K562 (cell line): ENCODE measurements at regions not wholly inside any gene's neighbourhood (a gene's known extent, or its start where the extent isn't known, plus 50 kb on each side); places are given as distances from the start of the nearest gene placed in this dataset.

Experiments
- ATAC-seq: fragments of 200-7000 bp; cut with Tn5 transposase; 3 replicates; pipeline ENCODE4 v1.9.1; 2020; ENCODE audit warnings: moderate library complexity
- BruUV-seq: library from RNA; stranded (reverse); fragments of 400-500 nt; replicated peaks from 2 replicates; lab custom pipeline; 2021; lab: Mats Ljungman, UMichigan
- CTCF ChIA-PET: fragments of 300-600 bp; formaldehyde crosslinking; extraction: SDS; loops from one replicate; lab custom pipeline; 2021; ENCODE audit warnings: low intra/inter-chr PET ratio; lab: Yijun Ruan, JAX
- POLR2A ChIA-PET: fragments of 300-600, 350-650 bp; sonication (Branson Sonifier 250); formaldehyde crosslinking; extraction: SDS; loops from one replicate; lab custom pipeline; 2021; ENCODE audit warnings: antibody characterized with exemption, inconsistent platforms; lab: Yijun Ruan, JAX
- DNase-seq, 4 experiments: peaks; one replicate each; pipeline versions ENCODE4 v3.0.0 to v3.0.0-alpha.2; 2011 to 2018; ENCODE audit warnings: low spot score in 3 of 4, mixed read lengths in 3 of 4; ENCODE audit errors: extremely low read depth in 1 of 4
- FAIRE-seq: peaks from 2 replicates; lab custom pipeline; 2011; peaks lifted over from hg19 to GRCh38; lab: Jason Lieb, UNC
- H2AFZ ChIP-seq: 2 replicates; pipeline ENCODE4 v1.6.0; 2011; ENCODE audit warnings: low read depth, low read length, control low read depth, inconsistent platforms
- H3K27ac ChIP-seq: fragments of 200-600 bp; 3 replicates; pipeline ENCODE4 v1.8.0; 2011; ENCODE audit warnings: low read depth, mild to moderate bottlenecking, control low read depth, inconsistent platforms, low read length, moderate library complexity, mixed read lengths; ENCODE audit errors: extremely low read depth
- H3K27me3 ChIP-seq, 2 experiments: fragments of 300-600 bp in 1 of 2; 2 replicates in 1 of 2; 3 replicates in 1 of 2; pipeline versions ENCODE4 v1.6.0 to v1.8.0; 2011; ENCODE audit warnings: inconsistent platforms in 2 of 2, low read length in 2 of 2, mild to moderate bottlenecking in 1 of 2, mixed read lengths in 1 of 2, moderate library complexity in 1 of 2; ENCODE audit not compliant: control insufficient read depth in 2 of 2, insufficient read depth in 2 of 2
- H3K36me3 ChIP-seq: fragments of 300-600 bp; 3 replicates; pipeline ENCODE4 v1.8.0; 2011; ENCODE audit warnings: mild to moderate bottlenecking, low read length, inconsistent platforms; ENCODE audit not compliant: control insufficient read depth, insufficient read depth
- H3K4me1 ChIP-seq, 2 experiments: fragments of 200-600 bp in 1 of 2; replicated peaks in 1 of 2; 2 replicates in 1 of 2; 3 replicates in 1 of 2; pipeline versions ENCODE4 v1.5.1 to v1.8.0; 2011; ENCODE audit warnings: inconsistent platforms in 2 of 2, low read length in 2 of 2, mild to moderate bottlenecking in 1 of 2, mixed read lengths in 1 of 2, moderate library complexity in 1 of 2; ENCODE audit not compliant: control insufficient read depth in 2 of 2, insufficient read depth in 2 of 2
- H3K4me2 ChIP-seq: 2 replicates; pipeline ENCODE4 v1.6.1; 2011; ENCODE audit warnings: low read length, control low read depth, inconsistent platforms, mixed read lengths; ENCODE audit not compliant: insufficient read depth
- H3K4me3 ChIP-seq: fragments of 200-600 bp; sonication (generic), shearing (Covaris generic); 2 replicates; pipeline ENCODE4 v1.5.1; 2016; ENCODE audit warnings: control low read depth, inconsistent platforms
- H3K79me2 ChIP-seq: fragments of 200-600 bp; 3 replicates; pipeline ENCODE4 v1.8.0; 2011; ENCODE audit warnings: low read length, inconsistent platforms; ENCODE audit not compliant: control insufficient read depth, insufficient read depth
- H3K9ac ChIP-seq, 2 experiments: 2 replicates each; pipeline versions ENCODE4 v1.6.0 to v1.6.1; 2011; ENCODE audit warnings: low read depth in 2 of 2, low read length in 2 of 2, control low read depth in 1 of 2, inconsistent platforms in 1 of 2, mild to moderate bottlenecking in 1 of 2, mixed read lengths in 1 of 2; ENCODE audit not compliant: insufficient read depth in 1 of 2
- H3K9me1 ChIP-seq: one replicate; pipeline ENCODE4 v1.6.0; 2011; ENCODE audit warnings: inconsistent platforms, mild to moderate bottlenecking, low read length, moderate library complexity; ENCODE audit not compliant: control insufficient read depth, insufficient read depth
- H3K9me3 ChIP-seq: replicated peaks from 2 replicates; pipeline ENCODE4 v1.5.1; 2011; ENCODE audit warnings: low read depth, low read length, inconsistent platforms; ENCODE audit not compliant: control insufficient read depth, insufficient read depth
- H4K20me1 ChIP-seq: replicated peaks from 2 replicates; pipeline ENCODE4 v1.6.1; 2011; ENCODE audit warnings: low read length, inconsistent platforms, mixed read lengths; ENCODE audit not compliant: control insufficient read depth, insufficient read depth
- ATF1 ChIP-seq, 2 experiments: fragments of 450-650 bp in 1 of 2; IDR thresholded peaks; 2 replicates each; pipeline ENCODE4 v1.6.1; 2016; ENCODE audit warnings: missing compliant biosample characterization in 1 of 2, missing genetic modification characterization in 1 of 2
- DLX4 ChIP-seq: fragments of 250-450 bp; sonication (Bioruptor Pico); IDR thresholded peaks from 2 replicates; pipeline ENCODE4 v1.6.1; 2021; ENCODE audit warnings: mild to moderate bottlenecking
- EWSR1 ChIP-seq: fragments of 450-650 bp; IDR thresholded peaks from 2 replicates; pipeline ENCODE4 v1.6.1; 2018; ENCODE audit warnings: borderline replicate concordance, mild to moderate bottlenecking, low read depth, moderate library complexity; ENCODE audit not compliant: partially characterized antibody
- GTF3C2 ChIP-seq: IDR thresholded peaks from 3 replicates; pipeline ENCODE4 v1.6.1; 2011; ENCODE audit warnings: borderline replicate concordance, mild to moderate bottlenecking, moderate library complexity; ENCODE audit not compliant: insufficient read length; ENCODE audit errors: extremely low read depth
- ILF3 ChIP-seq: fragments of 450-650 bp; IDR thresholded peaks from 2 replicates; pipeline ENCODE4 v1.6.1; 2018; ENCODE audit warnings: antibody characterized with exemption, mild to moderate bottlenecking, moderate library complexity, borderline replicate concordance
- POU5F1 ChIP-seq: fragments of 150-350 bp; IDR thresholded peaks from 2 replicates; pipeline ENCODE4 v1.6.1; 2014; ENCODE audit warnings: borderline replicate concordance, low read length, low read depth, mild to moderate bottlenecking; ENCODE audit not compliant: partially characterized antibody
- RBM17 ChIP-seq: fragments of 200-400 bp; formaldehyde crosslinking; IDR thresholded peaks from 2 replicates; pipeline ENCODE4 v1.6.1; 2017; ENCODE audit warnings: low read depth, mild to moderate bottlenecking, low read length, borderline replicate concordance
- RFX7 ChIP-seq: fragments of 250-450 bp; sonication (Bioruptor Pico); IDR thresholded peaks from 2 replicates; pipeline ENCODE4 v1.5.1; 2021; ENCODE audit warnings: mild to moderate bottlenecking
- SIX5 ChIP-seq, 2 experiments: IDR thresholded peaks; 2 replicates each; pipeline ENCODE4 v1.6.1; 2011; ENCODE audit warnings: low read length in 2 of 2, borderline replicate concordance in 1 of 2, low read depth in 1 of 2, mild to moderate bottlenecking in 1 of 2, moderate library complexity in 1 of 2; ENCODE audit not compliant: insufficient read depth in 1 of 2
- SRSF1 ChIP-seq: fragments of 200-400 bp; formaldehyde crosslinking; IDR thresholded peaks from 2 replicates; pipeline ENCODE4 v1.6.1; 2017; ENCODE audit warnings: mild to moderate bottlenecking, low read depth, low read length, moderate library complexity
- ZBTB8A ChIP-seq: fragments of 450-650 bp; IDR thresholded peaks from 2 replicates; pipeline ENCODE4 v1.6.1; 2018; ENCODE audit warnings: mild to moderate bottlenecking, moderate library complexity; ENCODE audit not compliant: partially characterized antibody
- ZC3H11A ChIP-seq: IDR thresholded peaks from 2 replicates; pipeline ENCODE4 v1.6.1; 2012; ENCODE audit warnings: low read depth, low read length, improper control_type of control experiment
- ZKSCAN8 ChIP-seq: fragments of 200-800 bp; sonication (Bioruptor generic); IDR thresholded peaks from 2 replicates; pipeline ENCODE4 v1.6.1; 2016; ENCODE audit warnings: missing genetic modification characterization, missing compliant biosample characterization
- ZNF655 ChIP-seq: fragments of 250-450 bp; sonication (Bioruptor Pico); IDR thresholded peaks from 2 replicates; pipeline ENCODE4 v1.5.0; 2021
- ZNF766 ChIP-seq: fragments of 200-800 bp; sonication (Bioruptor generic); conservative IDR thresholded peaks from 2 replicates; pipeline ENCODE4 v1.6.1; 2016; ENCODE audit warnings: missing genetic modification characterization, missing compliant biosample characterization
- WGBS: fragments of 100-300 bp; shearing (Covaris generic); methylation state at CpG from one replicate; pipeline ENCODE4 v1.1.6; 2016; ENCODE audit warnings: low coverage, mixed read lengths; ENCODE audit not compliant: insufficient coverage; ENCODE audit errors: missing lambda C conversion rate; 5-methylcytosine and 5-hydroxymethylcytosine counted together
- in situ Hi-C: fragments of 300-500 bp; cut with MboI; formaldehyde crosslinking; loops from 4 replicates; pipeline ENCODE4 v1.15.0; 2018; ENCODE audit warnings: inconsistent platforms, mixed read lengths
- intact Hi-C: fragments of 100-400 bp; cut with micrococcal nuclease; formaldehyde crosslinking; loops from 2 replicates; pipeline ENCODE4 v1.14.2; 2022

GRCh38 chr5:158492136-158492535 is 607.6 kb downstream of the EBF1 start (continued):
- TF ChIP-seq RFX7 (no peak), SIX5 (IDR thresholded peaks at IDR 0.05; ENCODE audit: borderline replicate concordance in 1 of 2, insufficient read depth in 1 of 2, low read depth in 1 of 2, low read length in 2 of 2) (no peak), ILF3 (no peak)

- WGBS: 0% methylated on average over 1 of the region's 1 CpG
- ATAC-seq: no peak
- Histone ChIP-seq H3K4me2 (no peak overlapping the region), H3K9ac (no peak overlapping the region), H3K27ac (no peak overlapping the region), H3K79me2 (no peaks in the 10 kb centered on the region), H3K27me3 (no peaks in the 10 kb centered on the region), H3K4me3 (no peak overlapping the region), H2AFZ (no peak overlapping the region), H3K36me3 (no peaks in the 10 kb centered on the region), H3K9me1 (no peaks in the 10 kb centered on the region), H3K4me1 (no peaks in the 10 kb centered on the region), H3K9me3 (no peaks in the 10 kb centered on the region), H4K20me1 (no peaks in the 10 kb centered on the region)
- DNase-seq: no peak
- BruUV-seq: no TSS peak
- intact Hi-C loops: no loop called here
- FAIRE-seq: no peak
- in situ Hi-C loops: no loop called here
- ChIA-PET CTCF (no interaction called here), POLR2A (no interaction called here)
- TF ChIP-seq ZNF766 (CRISPR knock-in tag): no peak
- no peak for TF ChIP-seq EWSR1
- no peak for TF ChIP-seq ZKSCAN8
- no peak for TF ChIP-seq ZC3H11A
- no peak for TF ChIP-seq POU5F1
- no peak for TF ChIP-seq ZNF655 (CRISPR knock-in tag)
- no peak for TF ChIP-seq DLX4 (CRISPR knock-in tag)
- no peak for TF ChIP-seq GTF3C2
- no peak for TF ChIP-seq RBM17
- TF ChIP-seq SRSF1: no peak
- TF ChIP-seq ZBTB8A: no peak
- no peak for TF ChIP-seq ATF1 (CRISPR knock-in tag; IDR thresholded peaks at IDR 0.05)
- TF ChIP-seq ATF1 (tag; IDR thresholded peaks at IDR 0.05): no peak
Measured at GRCh38 chr5:158487664-158488063, 612.1 kb downstream of the EBF1 start.
